CD4-positive, CD25-positive, alpha-beta regulatory T cell (primary cell): ENCODE measurements at regions not wholly inside any gene's neighbourhood (a gene's known extent, or its start where the extent isn't known, plus 50 kb on each side); places are given as distances from the start of the nearest gene placed in this dataset.
A peak's percentile ranks its signal among the peaks of the same experiment; 100 is the strongest.
"Not testable (repeated sequence)": the region's sequence is repeated elsewhere in the genome, so short reads cannot be mapped to it uniquely, and the experiment has no call there.

Experiments used
- ATAC-seq, 2 donors: fragments of 150-1000 bp; cut with Tn5 transposase; one replicate each; pipeline ENCODE4 v1.10.0; 2021; ENCODE audit warnings: low read depth in 2 of 2, moderate number of reproducible peaks in 2 of 2, moderate library complexity in 1 of 2
- DNase-seq, 3 donors: peaks; one replicate each; pipeline versions ENCODE4 v3.0.0 to v3.0.0-alpha.2; 2012 to 2022; ENCODE audit warnings: mixed read lengths in 1 of 3
- H3K27ac ChIP-seq: one replicate; pipeline ENCODE4 v1.7.0; 2013; ENCODE audit warnings: mild to moderate bottlenecking, low read length; ENCODE audit not compliant: insufficient read depth, poor library complexity, severe bottlenecking
- H3K27me3 ChIP-seq: one replicate; pipeline ENCODE4 v1.7.0; 2013; ENCODE audit warnings: low read length; ENCODE audit not compliant: control insufficient read depth, insufficient read depth
- H3K36me3 ChIP-seq: one replicate; pipeline ENCODE4 v1.7.0; 2013; ENCODE audit warnings: mild to moderate bottlenecking, low read length, moderate library complexity; ENCODE audit not compliant: control insufficient read depth, insufficient read depth
- H3K4me1 ChIP-seq: 2 replicates; pipeline ENCODE4 v1.7.0; 2013; ENCODE audit warnings: mild to moderate bottlenecking, low read length; ENCODE audit not compliant: insufficient read depth, control insufficient read depth, poor library complexity, severe bottlenecking
- H3K4me3 ChIP-seq: one replicate; pipeline ENCODE4 v1.7.0; 2013; ENCODE audit warnings: low read depth, mild to moderate bottlenecking, low read length, moderate library complexity
- H3K9me3 ChIP-seq, 2 experiments: 1 replicate in 1 of 2; 2 replicates in 1 of 2; pipeline ENCODE4 v1.7.0; 2013; ENCODE audit warnings: low read length in 2 of 2, mild to moderate bottlenecking in 1 of 2, moderate library complexity in 1 of 2; ENCODE audit not compliant: control insufficient read depth in 2 of 2
- H3K27ac Mint-ChIP-seq, 3 donors: one replicate each; pipeline ENCODE4 v1.8.0; 2020 to 2022; ENCODE audit warnings: mild to moderate bottlenecking in 3 of 3, mixed read lengths in 3 of 3, moderate library complexity in 2 of 3
- H3K27me3 Mint-ChIP-seq: one replicate; pipeline ENCODE4 v1.8.0; 2022; ENCODE audit warnings: mild to moderate bottlenecking, mixed read lengths
- H3K36me3 Mint-ChIP-seq: one replicate; pipeline ENCODE4 v1.8.0; 2020; ENCODE audit warnings: mixed read lengths
- H3K4me1 Mint-ChIP-seq, 4 donors: one replicate each; pipeline ENCODE4 v1.8.0; 2020 to 2022; ENCODE audit warnings: mixed read lengths in 4 of 4, mild to moderate bottlenecking in 1 of 4
- H3K4me3 Mint-ChIP-seq, 4 donors: one replicate each; pipeline ENCODE4 v1.8.0; 2020 to 2022; ENCODE audit warnings: mild to moderate bottlenecking in 4 of 4, mixed read lengths in 4 of 4, moderate library complexity in 3 of 4
- H3K9me3 Mint-ChIP-seq, 7 donors: one replicate each; pipeline ENCODE4 v1.8.0; 2020 to 2022; ENCODE audit warnings: mixed read lengths in 7 of 7, mild to moderate bottlenecking in 3 of 7, moderate library complexity in 2 of 7

DNA sequence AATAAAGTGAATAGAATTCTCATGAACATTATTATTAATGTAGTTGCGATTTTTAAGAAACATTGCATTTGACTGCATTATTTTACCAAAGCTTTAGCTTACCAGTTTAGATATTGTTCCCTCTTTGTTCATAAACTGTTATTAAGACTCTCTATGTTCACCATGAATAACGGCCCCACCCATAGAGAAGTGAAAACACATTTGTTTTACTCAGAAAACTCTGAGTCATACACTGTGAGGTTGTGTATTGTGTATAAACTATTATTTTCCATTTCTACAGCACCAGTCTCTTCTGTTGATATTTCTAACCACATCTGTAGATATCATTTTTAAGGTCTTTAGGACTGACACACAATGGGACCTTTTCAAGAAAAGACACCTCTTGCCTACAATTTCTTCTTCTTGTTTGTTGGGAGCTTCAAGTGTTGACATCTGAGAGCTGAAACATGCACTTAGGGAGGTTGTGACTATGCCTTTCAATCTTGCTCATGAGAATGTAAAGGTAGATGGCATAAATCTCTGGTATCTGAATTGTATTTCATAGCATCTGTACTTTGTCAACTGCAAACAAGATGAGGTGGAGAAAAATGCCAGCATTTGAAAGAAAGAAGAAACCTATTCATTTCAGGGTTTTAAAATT, 252.9 kb upstream of the CDH8 start:
- no peak overlapping the region for H3K27ac Mint-ChIP-seq
- Histone ChIP-seq H3K9me3 (peaks cover 5% of the 10 kb centered on the region in 2 experiments), H3K27ac (no peak overlapping the region), H3K4me1 (no peaks in the 10 kb centered on the region), H3K4me3 (no peak overlapping the region), H3K27me3 (no peaks in the 10 kb centered on the region), H3K36me3 (no peaks in the 10 kb centered on the region)
- ATAC-seq (no peak), DNase-seq (no peak)
- no peaks in the 10 kb centered on the region for H3K36me3 Mint-ChIP-seq
- no peak overlapping the region for H3K4me3 Mint-ChIP-seq
- no peaks in the 10 kb centered on the region for H3K27me3 Mint-ChIP-seq
- H3K9me3 Mint-ChIP-seq: peaks cover 4 to 20% (median 13%) of the 10 kb centered on the region in 7 donors
- no peaks in the 10 kb centered on the region for H3K4me1 Mint-ChIP-seq

DNA sequence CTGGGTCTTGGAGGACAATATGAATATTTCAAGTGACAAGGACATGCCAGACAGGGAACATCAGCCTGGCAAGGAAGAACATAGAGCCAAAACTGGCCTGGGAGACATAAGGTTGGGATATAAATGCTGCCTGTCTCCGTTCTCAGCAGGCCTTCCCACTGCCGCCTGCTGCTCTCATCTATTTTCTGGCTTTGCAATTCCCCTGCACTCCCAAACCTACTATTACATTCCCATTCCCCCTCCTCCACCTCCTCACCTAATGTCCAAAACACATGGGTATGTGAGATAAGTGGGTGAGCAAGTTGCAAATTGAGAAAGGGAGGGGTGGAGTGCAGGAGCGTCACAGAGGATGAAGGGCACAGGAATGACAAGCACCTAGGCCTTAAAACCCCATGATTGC, 244.3 kb upstream of the CDH8 start:
- H3K27me3 ChIP-seq: no peaks in the 10 kb centered on the region
- no peaks in the 10 kb centered on the region for H3K36me3 Mint-ChIP-seq
- H3K4me1 Mint-ChIP-seq: no peaks in the 10 kb centered on the region
- H3K9me3 ChIP-seq: peaks cover 0 to 16% of the 10 kb centered on the region in 2 experiments
- H3K9me3 Mint-ChIP-seq: peaks cover 0 to 26% (median 11%) of the 10 kb centered on the region in 7 donors
- no peaks in the 10 kb centered on the region for H3K36me3 ChIP-seq
- no peak overlapping the region for H3K27ac ChIP-seq
- H3K4me3 ChIP-seq: no peak overlapping the region
- H3K27me3 Mint-ChIP-seq: no peaks in the 10 kb centered on the region
- H3K4me3 Mint-ChIP-seq: no peak overlapping the region
- no peaks in the 10 kb centered on the region for H3K4me1 ChIP-seq
- DNase-seq: no peak
- H3K27ac Mint-ChIP-seq: no peak overlapping the region
- ATAC-seq: no peak

DNA sequence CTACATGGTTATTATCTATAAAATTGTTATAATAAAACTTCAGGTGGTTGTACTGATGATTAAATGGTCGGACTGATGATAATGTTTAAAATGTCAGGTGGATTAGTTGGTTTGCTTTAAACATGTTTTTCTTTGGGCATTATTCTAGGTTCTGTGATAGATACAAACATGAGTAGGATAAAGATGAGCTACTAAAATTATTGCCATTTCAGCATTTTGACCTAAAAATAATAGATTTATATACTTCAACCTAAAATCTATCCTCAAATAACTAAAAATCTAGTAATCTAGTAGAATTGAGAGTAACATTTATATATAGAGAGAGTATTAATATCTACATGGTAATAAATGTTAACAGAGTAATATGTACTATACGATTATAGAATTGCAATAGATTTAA, 241.7 kb upstream of the CDH8 start:
- no peaks in the 10 kb centered on the region for H3K4me1 Mint-ChIP-seq
- H3K36me3 Mint-ChIP-seq: no peaks in the 10 kb centered on the region
- no peaks in the 10 kb centered on the region for H3K27me3 Mint-ChIP-seq
- H3K27ac Mint-ChIP-seq: no peak overlapping the region
- Histone ChIP-seq H3K4me3 (no peak overlapping the region), H3K27me3 (no peaks in the 10 kb centered on the region), H3K36me3 (no peaks in the 10 kb centered on the region), H3K27ac (no peak overlapping the region), H3K4me1 (no peaks in the 10 kb centered on the region), H3K9me3 (peaks cover 0 to 18% of the 10 kb centered on the region in 2 experiments)
- H3K4me3 Mint-ChIP-seq: no peak overlapping the region
- ATAC-seq (no peak), DNase-seq (no peak)
- H3K9me3 Mint-ChIP-seq: peaks cover 0 to 34% (median 19%) of the 10 kb centered on the region in 7 donors

DNA sequence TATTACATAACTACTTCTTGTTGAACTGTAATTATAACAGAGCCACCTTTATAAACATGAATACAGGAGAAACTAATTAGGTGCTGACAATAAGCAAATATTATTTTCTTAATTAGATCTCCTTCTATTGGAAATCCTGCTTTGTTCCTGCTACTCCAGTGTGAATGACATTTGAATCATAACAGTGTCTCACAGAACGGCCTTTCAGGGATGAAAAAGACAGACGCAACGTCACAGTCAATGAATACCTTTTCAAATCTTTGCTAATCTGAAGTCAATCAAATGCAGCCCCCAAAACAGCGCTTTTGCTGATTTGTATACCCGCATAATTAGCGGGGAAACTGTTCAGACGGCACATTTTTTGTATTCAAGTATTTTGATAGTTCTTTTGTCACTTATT, 240.4 kb upstream of the CDH8 start:
- Histone ChIP-seq H3K27me3 (no peaks in the 10 kb centered on the region), H3K36me3 (no peaks in the 10 kb centered on the region), H3K4me3 (no peak overlapping the region), H3K27ac (no peak overlapping the region), H3K4me1 (no peaks in the 10 kb centered on the region), H3K9me3 (peaks cover 0 to 10% of the 10 kb centered on the region in 2 experiments)
- Mint-ChIP-seq H3K27ac (no peak overlapping the region), H3K27me3 (no peaks in the 10 kb centered on the region), H3K36me3 (no peaks in the 10 kb centered on the region), H3K4me1 (no peaks in the 10 kb centered on the region), H3K4me3 (no peak overlapping the region), H3K9me3 (peaks cover 0 to 38% (median 20%) of the 10 kb centered on the region in 7 donors)
- DNase-seq: no peak
- ATAC-seq: no peak

- peaks cover 2 to 40% (median 23%) of the 10 kb centered on the region in 7 donors for H3K9me3 Mint-ChIP-seq
- peaks cover 2 to 16% of the 10 kb centered on the region in 2 experiments for H3K9me3 ChIP-seq
- DNase-seq (no peak), ATAC-seq (no peak)
- H3K27ac Mint-ChIP-seq: no peak overlapping the region
- H3K27me3 Mint-ChIP-seq: no peaks in the 10 kb centered on the region
- H3K36me3 ChIP-seq: no peaks in the 10 kb centered on the region
- no peaks in the 10 kb centered on the region for H3K4me1 Mint-ChIP-seq
- no peak overlapping the region for H3K4me3 ChIP-seq
- no peaks in the 10 kb centered on the region for H3K36me3 Mint-ChIP-seq
- no peaks in the 10 kb centered on the region for H3K27me3 ChIP-seq
- H3K4me1 ChIP-seq: no peaks in the 10 kb centered on the region
- no peak overlapping the region for H3K27ac ChIP-seq
- H3K4me3 Mint-ChIP-seq: no peak overlapping the region
Measured at GRCh38 chr16:62272035-62272434, 235.8 kb upstream of the CDH8 start.

DNA sequence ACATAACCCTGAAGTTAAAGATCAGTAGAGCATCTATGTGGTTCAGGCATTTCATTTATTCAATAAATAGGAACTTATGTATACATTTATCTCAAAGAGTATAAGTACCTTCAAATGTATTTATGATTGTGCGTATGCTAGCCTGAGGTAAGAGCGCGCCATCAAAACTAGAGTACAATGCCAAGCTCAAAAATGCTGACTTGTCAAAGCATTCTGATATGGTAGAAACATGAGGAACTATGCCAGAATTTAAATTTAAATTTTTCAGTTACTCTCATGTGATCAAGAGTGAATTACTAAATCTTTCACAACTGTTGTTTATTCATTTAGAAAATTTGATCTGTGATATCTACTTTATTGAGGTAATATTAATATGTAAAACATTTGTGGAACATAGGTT, 225.5 kb upstream of the CDH8 start:
- Mint-ChIP-seq H3K36me3 (no peaks in the 10 kb centered on the region), H3K4me3 (no peak overlapping the region), H3K4me1 (no peaks in the 10 kb centered on the region), H3K27me3 (no peaks in the 10 kb centered on the region), H3K27ac (no peak overlapping the region), H3K9me3 (peaks cover 3 to 30% (median 14%) of the 10 kb centered on the region in 7 donors)
- DNase-seq (no peak), ATAC-seq (no peak)
- no peak overlapping the region for H3K4me3 ChIP-seq
- H3K27ac ChIP-seq: no peak overlapping the region
- no peaks in the 10 kb centered on the region for H3K36me3 ChIP-seq
- H3K27me3 ChIP-seq: no peaks in the 10 kb centered on the region
- H3K4me1 ChIP-seq: no peaks in the 10 kb centered on the region
- peaks cover 0 to 13% of the 10 kb centered on the region in 2 experiments for H3K9me3 ChIP-seq

DNA sequence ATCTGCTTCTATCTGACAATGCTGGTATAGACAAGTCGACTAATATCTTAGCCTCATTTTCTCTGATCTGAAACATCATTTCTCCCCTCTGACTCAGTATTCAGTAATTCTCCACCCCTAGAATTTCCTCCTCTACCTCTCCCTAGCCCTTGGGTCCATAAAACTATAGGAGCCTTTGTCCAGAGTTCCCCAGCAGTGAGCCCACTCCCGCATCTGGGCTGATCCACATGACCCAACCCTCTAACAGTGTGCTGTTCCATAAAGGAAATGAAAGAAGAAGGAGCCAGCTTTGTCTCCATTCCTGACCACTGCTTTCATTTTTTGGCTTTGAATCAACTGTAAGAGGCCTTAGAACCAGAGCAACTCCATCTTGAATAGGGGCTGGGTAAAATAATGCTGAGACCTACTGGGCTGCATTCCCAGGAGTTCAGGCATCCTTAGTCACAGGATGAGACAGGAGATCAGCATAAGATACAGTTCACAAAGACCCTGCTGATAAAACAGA, 222.7 kb upstream of the CDH8 start:
- ATAC-seq, H3K4me3 Mint-ChIP-seq, H3K4me3 ChIP-seq, H3K27me3 Mint-ChIP-seq, H3K27ac ChIP-seq, H3K36me3 ChIP-seq, H3K4me1 ChIP-seq, H3K27ac Mint-ChIP-seq, DNase-seq, H3K36me3 Mint-ChIP-seq, H3K4me1 Mint-ChIP-seq, H3K27me3 ChIP-seq: not testable (repeated sequence)
- peaks cover 0 to 25% (median 13%) of the 10 kb centered on the region in 7 donors for H3K9me3 Mint-ChIP-seq
- H3K9me3 ChIP-seq: peaks cover 3 to 13% of the 10 kb centered on the region in 2 experiments

GRCh38 chr16:62256406-62256805, 220.2 kb upstream of the CDH8 start:
- Histone ChIP-seq H3K4me1 (no peaks in the 10 kb centered on the region), H3K4me3 (no peak overlapping the region), H3K27ac (no peak overlapping the region), H3K27me3 (no peaks in the 10 kb centered on the region), H3K9me3 (peaks cover 3 to 13% of the 10 kb centered on the region in 2 experiments), H3K36me3 (no peaks in the 10 kb centered on the region)
- Mint-ChIP-seq H3K4me3 (peak overlapping the region in 1 of 4 donors; percentile 83), H3K4me1 (no peaks in the 10 kb centered on the region), H3K27ac (no peak overlapping the region), H3K9me3 (peaks cover 0 to 28% (median 15%) of the 10 kb centered on the region in 7 donors), H3K36me3 (no peaks in the 10 kb centered on the region), H3K27me3 (no peaks in the 10 kb centered on the region)
- ATAC-seq (no peak), DNase-seq (no peak)
